Esophagus muscularis mucosa (tissue), 4 donors: ENCODE measurements at regions not wholly inside any gene's neighbourhood (a gene's known extent, or its start where the extent isn't known, plus 50 kb on each side); places are given as distances from the start of the nearest gene placed in this dataset.

ENCODE experiments used
- EP300 ChIP-seq: sonication (generic); formaldehyde crosslinking; IDR thresholded peaks from one replicate; pipeline ENCODE4 v1.6.1; 2017; ENCODE audit warnings: antibody characterized with exemption
- POLR2A ChIP-seq: fragments of 450-650 bp; IDR thresholded peaks from one replicate; pipeline ENCODE4 v1.6.1; 2017; ENCODE audit warnings: antibody characterized with exemption, moderate library complexity, mild to moderate bottlenecking, low read depth
- POLR2AphosphoS5 ChIP-seq, 2 donors: sonication (generic); formaldehyde crosslinking; IDR thresholded peaks; one replicate each; pipeline ENCODE4 v1.6.1; 2017; ENCODE audit warnings: antibody characterized with exemption in 2 of 2
- TF ChIP-seq, protein P1 (sequence below), 3 experiments: fragments of 200-600 bp in 2 of 3; fragments of 450-650 bp in 1 of 3; sonication (generic) in 2 of 3; IDR thresholded peaks; one replicate each; pipeline ENCODE4 v1.5.1; 2017 to 2019; ENCODE audit warnings: antibody characterized with exemption in 3 of 3, mild to moderate bottlenecking in 2 of 3, moderate library complexity in 1 of 3

DNA sequence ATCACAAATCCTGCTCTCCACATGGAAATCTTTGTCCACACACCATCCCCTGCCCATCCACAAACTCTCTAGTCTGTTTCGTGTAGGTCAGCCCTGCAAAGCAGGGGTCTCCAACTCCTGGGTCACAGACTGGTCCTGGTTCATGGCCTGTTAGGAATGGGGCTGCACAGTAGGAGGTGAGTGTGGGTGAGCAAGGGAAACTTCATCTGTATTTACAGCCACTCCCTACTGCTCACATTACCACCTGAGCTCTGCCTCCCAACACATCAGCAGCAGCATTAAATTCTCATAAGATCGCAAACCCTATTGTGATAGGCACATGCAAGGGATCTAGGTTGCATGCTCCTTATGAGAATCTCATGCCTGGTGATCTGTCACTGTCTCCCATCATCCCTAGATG lies 242.1 kb downstream of the FGFR2 start:
- TF ChIP-seq, protein P1, sequence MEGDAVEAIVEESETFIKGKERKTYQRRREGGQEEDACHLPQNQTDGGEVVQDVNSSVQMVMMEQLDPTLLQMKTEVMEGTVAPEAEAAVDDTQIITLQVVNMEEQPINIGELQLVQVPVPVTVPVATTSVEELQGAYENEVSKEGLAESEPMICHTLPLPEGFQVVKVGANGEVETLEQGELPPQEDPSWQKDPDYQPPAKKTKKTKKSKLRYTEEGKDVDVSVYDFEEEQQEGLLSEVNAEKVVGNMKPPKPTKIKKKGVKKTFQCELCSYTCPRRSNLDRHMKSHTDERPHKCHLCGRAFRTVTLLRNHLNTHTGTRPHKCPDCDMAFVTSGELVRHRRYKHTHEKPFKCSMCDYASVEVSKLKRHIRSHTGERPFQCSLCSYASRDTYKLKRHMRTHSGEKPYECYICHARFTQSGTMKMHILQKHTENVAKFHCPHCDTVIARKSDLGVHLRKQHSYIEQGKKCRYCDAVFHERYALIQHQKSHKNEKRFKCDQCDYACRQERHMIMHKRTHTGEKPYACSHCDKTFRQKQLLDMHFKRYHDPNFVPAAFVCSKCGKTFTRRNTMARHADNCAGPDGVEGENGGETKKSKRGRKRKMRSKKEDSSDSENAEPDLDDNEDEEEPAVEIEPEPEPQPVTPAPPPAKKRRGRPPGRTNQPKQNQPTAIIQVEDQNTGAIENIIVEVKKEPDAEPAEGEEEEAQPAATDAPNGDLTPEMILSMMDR (IDR thresholded peaks at IDR 0.05): no peak
- no peak for TF ChIP-seq POLR2A
- no peak for TF ChIP-seq EP300
- no peak for TF ChIP-seq POLR2AphosphoS5 (IDR thresholded peaks at IDR 0.05)
